LNCaP clone FGC (cell line): ENCODE measurements at regions not wholly inside any gene's neighbourhood (a gene's known extent, or its start where the extent isn't known, plus 50 kb on each side); places are given as distances from the start of the nearest gene placed in this dataset.

Experiments used
- DNase-seq: peaks from one replicate; pipeline ENCODE4 v3.0.0-alpha.2; 2011; ENCODE audit warnings: low read depth
- H3K4me3 ChIP-seq: 2 replicates; pipeline ENCODE4 v1.5.1; 2011; ENCODE audit warnings: mild to moderate bottlenecking, low read depth, low read length, control low read depth
- CTCF ChIP-seq: IDR thresholded peaks from 2 replicates; pipeline ENCODE4 v1.5.1; 2012; ENCODE audit warnings: mild to moderate bottlenecking; ENCODE audit not compliant: control insufficient read depth, insufficient read depth; ENCODE audit errors: extremely low read depth

GRCh38 chr1:88230126-88230525, 453.9 kb upstream of the PKN2 start:
- DNase-seq, result no peak
- no peak for TF ChIP-seq CTCF
- H3K4me3 ChIP-seq, result no peak overlapping the region

GRCh38 chr1:88237058-88237457, 447.0 kb upstream of the PKN2 start:
- DNase-seq, result no peak

GRCh38 chr1:88239205-88239604, 444.9 kb upstream of the PKN2 start:
- DNase-seq, result no peak
- no peak overlapping the region for H3K4me3 ChIP-seq
- peak; percentile 54 for TF ChIP-seq CTCF

More at GRCh38 chr1:88237058-88237457, 447.0 kb upstream of the PKN2 start:
- no peak for TF ChIP-seq CTCF
- no peak overlapping the region for H3K4me3 ChIP-seq

GRCh38 chr1:88247666-88248065, 436.4 kb upstream of the PKN2 start:
- H3K4me3 ChIP-seq, result no peak overlapping the region
- no peak for TF ChIP-seq CTCF
- no peak for DNase-seq

- H3K4me3 ChIP-seq, result no peak overlapping the region
- TF ChIP-seq CTCF, result no peak
- DNase-seq, result no peak
Measured at GRCh38 chr1:88250915-88251314, 433.2 kb upstream of the PKN2 start.

- no peak for TF ChIP-seq CTCF
- DNase-seq, result no peak
- H3K4me3 ChIP-seq, result no peak overlapping the region
Measured at GRCh38 chr1:88252745-88253144, 431.3 kb upstream of the PKN2 start.

GRCh38 chr1:88265606-88266005, 418.5 kb upstream of the PKN2 start:
- TF ChIP-seq CTCF, result no peak
- no peak for DNase-seq
- no peak overlapping the region for H3K4me3 ChIP-seq
